HL-60 (cell line): ENCODE measurements at regions not wholly inside any gene's neighbourhood (a gene's known extent, or its start where the extent isn't known, plus 50 kb on each side); places are given as distances from the start of the nearest gene placed in this dataset.

Source experiments
- POLR2AphosphoS5 ChIP-seq: IDR thresholded peaks from 2 replicates; pipeline ENCODE4 v1.6.1; 2012; ENCODE audit warnings: low read depth
- TF ChIP-seq, protein P1 (sequence below): IDR thresholded peaks from one replicate; pipeline ENCODE4 v1.5.1; 2011; ENCODE audit warnings: low read length, control low read depth, inconsistent platforms; ENCODE audit not compliant: insufficient read depth
- TF ChIP-seq, protein P2 (sequence below): IDR thresholded peaks from 2 replicates; pipeline ENCODE4 v1.6.1; 2012; ENCODE audit warnings: low read depth; ENCODE audit not compliant: insufficient replicate concordance

DNA sequence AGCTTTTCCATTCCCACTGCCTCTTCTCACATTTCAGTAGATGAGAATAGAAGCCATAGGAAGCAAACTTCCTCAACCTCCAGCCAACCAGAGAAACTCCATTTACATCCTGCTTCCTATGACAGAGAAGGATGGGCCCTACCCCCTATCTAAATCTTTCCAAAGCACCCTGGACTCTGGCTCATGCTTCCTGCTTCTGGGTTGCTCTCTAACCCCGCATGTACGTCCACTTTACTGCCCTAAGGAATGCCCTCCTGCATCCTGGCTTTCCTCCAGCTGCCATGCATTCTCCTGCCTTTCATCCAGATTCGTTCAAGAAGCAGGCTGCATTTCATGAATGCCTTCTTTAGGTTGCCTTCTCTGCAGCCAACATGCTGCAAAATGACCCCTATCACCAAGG, 91.9 kb downstream of the FAM217A start:
- TF ChIP-seq, protein P1, sequence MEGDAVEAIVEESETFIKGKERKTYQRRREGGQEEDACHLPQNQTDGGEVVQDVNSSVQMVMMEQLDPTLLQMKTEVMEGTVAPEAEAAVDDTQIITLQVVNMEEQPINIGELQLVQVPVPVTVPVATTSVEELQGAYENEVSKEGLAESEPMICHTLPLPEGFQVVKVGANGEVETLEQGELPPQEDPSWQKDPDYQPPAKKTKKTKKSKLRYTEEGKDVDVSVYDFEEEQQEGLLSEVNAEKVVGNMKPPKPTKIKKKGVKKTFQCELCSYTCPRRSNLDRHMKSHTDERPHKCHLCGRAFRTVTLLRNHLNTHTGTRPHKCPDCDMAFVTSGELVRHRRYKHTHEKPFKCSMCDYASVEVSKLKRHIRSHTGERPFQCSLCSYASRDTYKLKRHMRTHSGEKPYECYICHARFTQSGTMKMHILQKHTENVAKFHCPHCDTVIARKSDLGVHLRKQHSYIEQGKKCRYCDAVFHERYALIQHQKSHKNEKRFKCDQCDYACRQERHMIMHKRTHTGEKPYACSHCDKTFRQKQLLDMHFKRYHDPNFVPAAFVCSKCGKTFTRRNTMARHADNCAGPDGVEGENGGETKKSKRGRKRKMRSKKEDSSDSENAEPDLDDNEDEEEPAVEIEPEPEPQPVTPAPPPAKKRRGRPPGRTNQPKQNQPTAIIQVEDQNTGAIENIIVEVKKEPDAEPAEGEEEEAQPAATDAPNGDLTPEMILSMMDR = no peak
- no peak for TF ChIP-seq POLR2AphosphoS5
- TF ChIP-seq, protein P2, sequence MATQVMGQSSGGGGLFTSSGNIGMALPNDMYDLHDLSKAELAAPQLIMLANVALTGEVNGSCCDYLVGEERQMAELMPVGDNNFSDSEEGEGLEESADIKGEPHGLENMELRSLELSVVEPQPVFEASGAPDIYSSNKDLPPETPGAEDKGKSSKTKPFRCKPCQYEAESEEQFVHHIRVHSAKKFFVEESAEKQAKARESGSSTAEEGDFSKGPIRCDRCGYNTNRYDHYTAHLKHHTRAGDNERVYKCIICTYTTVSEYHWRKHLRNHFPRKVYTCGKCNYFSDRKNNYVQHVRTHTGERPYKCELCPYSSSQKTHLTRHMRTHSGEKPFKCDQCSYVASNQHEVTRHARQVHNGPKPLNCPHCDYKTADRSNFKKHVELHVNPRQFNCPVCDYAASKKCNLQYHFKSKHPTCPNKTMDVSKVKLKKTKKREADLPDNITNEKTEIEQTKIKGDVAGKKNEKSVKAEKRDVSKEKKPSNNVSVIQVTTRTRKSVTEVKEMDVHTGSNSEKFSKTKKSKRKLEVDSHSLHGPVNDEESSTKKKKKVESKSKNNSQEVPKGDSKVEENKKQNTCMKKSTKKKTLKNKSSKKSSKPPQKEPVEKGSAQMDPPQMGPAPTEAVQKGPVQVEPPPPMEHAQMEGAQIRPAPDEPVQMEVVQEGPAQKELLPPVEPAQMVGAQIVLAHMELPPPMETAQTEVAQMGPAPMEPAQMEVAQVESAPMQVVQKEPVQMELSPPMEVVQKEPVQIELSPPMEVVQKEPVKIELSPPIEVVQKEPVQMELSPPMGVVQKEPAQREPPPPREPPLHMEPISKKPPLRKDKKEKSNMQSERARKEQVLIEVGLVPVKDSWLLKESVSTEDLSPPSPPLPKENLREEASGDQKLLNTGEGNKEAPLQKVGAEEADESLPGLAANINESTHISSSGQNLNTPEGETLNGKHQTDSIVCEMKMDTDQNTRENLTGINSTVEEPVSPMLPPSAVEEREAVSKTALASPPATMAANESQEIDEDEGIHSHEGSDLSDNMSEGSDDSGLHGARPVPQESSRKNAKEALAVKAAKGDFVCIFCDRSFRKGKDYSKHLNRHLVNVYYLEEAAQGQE = no peak
